ENCODE measurements at regions not wholly inside any gene's neighbourhood (a gene's known extent, or its start where the extent isn't known, plus 50 kb on each side); places are given as distances from the start of the nearest gene placed in this dataset.
"Not testable (repeated sequence)": the region's sequence is repeated elsewhere in the genome, so short reads cannot be mapped to it uniquely, and the experiment has no call there.

DNA sequence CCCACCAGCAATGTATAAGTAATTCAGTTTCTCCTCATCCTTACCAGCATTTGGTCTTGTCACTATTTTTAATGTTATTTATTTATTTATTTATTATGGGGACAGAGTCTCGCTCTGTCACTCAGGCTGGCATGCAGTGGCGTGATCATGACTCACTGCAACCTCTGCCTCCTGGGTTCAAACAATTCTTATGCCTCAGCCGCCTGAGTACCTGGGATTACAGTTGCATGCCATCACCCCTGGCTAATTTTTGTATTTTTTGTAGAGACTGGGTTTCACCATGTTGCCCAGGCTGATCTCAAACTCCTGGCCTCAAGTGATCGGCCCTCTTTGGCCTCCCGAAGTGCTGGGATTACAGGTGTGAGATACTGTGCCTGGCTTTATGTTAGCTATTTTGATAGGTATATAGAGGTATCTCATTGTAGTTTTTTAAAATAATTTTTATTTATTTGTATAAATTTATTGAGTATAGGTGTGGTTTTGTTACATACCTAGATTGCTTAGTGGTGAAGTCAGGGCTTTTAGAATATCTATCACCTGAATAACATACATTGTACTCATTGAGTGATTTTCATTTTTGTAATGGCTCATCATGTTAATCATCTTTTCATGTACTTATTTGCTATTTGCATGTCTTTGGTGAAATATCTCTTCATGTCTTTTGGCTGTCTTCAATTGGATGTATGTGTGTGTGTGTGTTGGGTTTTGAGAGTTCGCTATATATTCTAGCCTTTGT is 53.3 kb downstream of the TANC2 start:
- FAIRE-seq, result no peak

GRCh38 chr17:63022567-63022966 is 56.5 kb downstream of the TANC2 start:
- FAIRE-seq, result no peak

- FAIRE-seq, result no peak
These were observed 57.0 kb downstream of the TANC2 start for GRCh38 chr17:63023049-63023448.

DNA sequence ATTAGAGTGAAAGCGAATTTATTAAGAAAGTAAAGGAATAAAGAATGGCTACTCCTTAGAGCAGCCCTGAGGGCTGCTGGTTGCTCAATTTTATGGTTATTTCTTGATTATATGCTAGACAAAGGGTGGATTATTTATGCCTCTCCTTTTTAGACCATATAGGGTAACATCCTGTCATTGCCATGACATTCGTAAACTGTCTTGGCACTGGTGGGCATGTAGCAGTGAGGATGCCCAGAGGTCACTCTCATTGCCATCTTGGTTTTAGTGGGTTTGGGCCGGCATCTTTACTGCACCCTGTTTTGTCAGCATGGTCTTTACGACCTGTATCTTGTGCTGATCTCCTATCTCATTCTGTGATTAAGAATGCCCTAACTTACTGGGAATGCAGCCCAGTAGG is 58.2 kb downstream of the TANC2 start:
- no peak for FAIRE-seq

- no peak for FAIRE-seq
These were observed 58.7 kb downstream of the TANC2 start for GRCh38 chr17:63024716-63025115.

DNA sequence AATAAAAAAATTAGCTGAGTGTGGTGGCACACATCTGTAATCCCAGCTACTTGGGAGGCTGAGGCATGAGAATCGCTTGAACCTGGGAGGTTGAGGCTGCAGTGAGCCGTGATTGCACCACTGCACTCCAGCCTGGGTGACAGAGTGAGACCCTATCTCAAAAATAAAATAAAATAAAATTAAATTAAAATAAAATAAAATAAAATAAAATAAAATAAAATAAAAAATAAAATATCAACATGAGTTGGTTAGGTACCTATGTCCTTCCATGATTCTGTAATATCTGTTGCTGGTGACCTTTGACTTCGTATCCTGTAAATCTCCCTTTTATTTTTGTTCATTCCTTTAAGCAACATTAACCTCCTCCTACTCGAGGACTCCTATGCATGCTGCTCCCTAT is 59.6 kb downstream of the TANC2 start:
- FAIRE-seq, result not testable (repeated sequence)

- FAIRE-seq, result no peak
These were observed 63.5 kb downstream of the TANC2 start for GRCh38 chr17:63029541-63029940.

- no peak for FAIRE-seq
These were observed 66.1 kb downstream of the TANC2 start for GRCh38 chr17:63032142-63032541.

DNA sequence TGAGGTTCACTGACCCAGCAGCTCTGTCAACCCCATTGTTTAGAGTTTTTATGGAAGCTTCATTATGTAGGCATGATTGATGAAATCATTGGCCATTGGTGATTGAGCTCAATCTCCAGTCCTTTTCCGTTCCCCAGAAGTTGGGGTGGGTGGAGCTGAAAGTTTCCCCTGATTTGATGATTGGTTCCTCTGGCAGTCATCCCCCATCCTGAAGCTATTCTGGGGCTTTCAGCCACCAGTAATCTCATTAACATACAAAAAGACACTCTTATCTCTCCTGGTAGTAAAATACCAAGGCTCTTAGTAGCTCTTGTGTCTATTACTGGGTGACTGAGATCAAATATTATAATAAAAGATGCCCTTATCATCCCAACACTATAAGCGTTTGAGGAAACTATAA is 67.1 kb downstream of the TANC2 start:
- FAIRE-seq, result no peak

DNA sequence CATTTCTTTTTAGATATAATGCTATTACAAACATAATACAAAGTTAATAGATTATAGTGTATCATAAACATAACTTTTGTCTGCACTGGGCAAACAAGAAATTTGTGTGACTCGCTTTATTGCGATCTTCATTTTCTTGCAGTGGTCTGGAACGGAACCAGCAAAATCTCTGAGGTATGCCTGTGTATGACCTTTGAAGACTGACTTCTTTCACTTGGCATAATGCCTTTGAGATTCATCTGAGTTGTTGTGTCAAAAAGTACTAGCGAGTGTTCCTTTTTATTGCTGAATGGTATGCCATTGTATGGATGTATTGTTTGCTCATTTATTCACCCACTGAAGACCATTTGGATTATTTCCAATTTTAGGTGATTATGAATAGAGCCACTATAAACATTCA is 69.2 kb downstream of the TANC2 start:
- no peak for FAIRE-seq

- FAIRE-seq, result no peak
These were observed 69.7 kb downstream of the TANC2 start for GRCh38 chr17:63035695-63036094.

DNA sequence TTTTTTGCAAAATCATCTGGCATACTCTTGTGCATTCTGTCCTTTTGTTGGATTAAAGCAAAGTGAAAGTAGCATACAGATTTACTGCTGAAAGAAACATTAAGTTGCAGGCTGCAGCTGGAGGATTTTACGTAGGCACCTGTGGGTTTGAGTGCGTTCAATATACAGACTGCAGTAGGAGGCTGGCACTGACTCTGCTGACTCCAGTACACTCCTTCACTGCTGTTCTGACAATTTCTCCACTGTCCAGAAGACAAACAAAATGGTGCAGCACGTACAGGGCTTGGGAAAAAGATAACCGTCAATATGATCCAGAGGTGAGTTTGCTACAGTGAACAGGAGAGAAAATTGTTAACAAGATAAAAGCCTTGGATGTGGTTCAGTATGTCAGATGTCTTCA is 73.3 kb downstream of the TANC2 start:
- no peak for FAIRE-seq

GRCh38 chr17:63039899-63040602 is 74.0 kb downstream of the TANC2 start:
- no peak for FAIRE-seq

GRCh38 chr17:63040816-63041215 is 74.8 kb downstream of the TANC2 start:
- no peak for FAIRE-seq

DNA sequence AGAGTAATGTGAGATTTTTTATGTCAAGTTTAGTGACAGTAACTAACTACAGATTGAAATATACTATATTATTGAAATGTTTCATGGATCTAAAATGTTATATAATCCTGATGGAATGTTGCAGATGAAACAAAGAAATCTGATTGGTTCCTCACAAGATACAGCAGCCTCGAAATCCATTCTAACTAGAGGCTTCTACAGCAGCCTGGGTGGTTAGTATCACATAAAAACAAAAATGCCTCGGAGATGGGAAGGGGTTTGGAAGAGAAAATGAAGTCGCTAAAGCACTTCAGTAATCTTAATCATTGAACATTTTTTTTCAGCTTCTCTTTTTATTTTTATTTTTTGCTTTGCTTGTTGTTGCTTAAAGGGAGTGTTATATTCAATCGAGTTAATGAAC is 75.2 kb downstream of the TANC2 start:
- FAIRE-seq, result peak; percentile 73

- no peak for FAIRE-seq
These were observed 75.7 kb downstream of the TANC2 start for GRCh38 chr17:63041722-63042121.

DNA sequence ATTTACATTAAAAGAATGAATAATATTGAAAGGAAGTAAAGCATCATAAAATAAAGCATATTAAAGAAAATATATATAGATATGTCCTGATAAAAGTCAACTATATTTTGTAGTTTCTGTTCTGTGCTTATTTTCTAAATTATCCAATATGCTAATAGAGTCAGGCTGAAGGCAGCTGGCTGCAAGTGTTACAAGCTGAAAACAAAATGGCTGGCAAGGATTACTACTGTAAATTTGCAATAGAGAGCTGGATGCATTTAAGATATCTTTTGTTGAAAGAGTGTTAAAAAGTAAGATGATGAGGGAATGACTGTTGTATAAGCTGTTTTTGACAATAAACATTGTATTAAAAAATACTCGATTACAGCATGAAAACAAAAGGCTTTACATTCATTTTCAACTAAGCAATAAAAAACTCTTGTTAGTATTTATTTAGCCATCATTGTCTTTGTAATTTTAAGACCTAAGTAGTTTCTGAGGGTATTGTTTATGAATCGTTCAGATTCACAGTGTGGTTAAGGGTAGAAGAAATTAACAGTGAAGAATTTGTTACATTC is 76.3 kb downstream of the TANC2 start:
- no peak for FAIRE-seq

DNA sequence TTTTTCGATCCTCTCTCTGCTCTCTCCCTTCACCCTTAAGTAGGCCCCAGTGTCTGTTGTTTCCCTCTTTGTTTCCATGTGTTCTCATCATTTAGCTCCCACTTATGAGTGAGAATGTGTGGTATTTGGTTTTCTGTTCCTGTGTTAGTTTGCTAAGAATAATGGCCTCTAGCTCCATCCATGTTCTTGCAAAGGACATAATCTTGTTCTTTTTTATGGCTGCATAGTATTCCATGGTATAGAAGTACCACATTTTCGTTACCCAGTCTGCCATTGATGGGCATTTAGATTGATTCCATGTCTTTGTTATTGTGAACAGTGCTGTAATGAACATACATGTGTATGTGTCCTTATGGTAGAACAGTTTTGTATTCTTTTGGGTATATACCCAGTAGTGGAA is 91.5 kb downstream of the TANC2 start:
- FAIRE-seq, result not testable (repeated sequence)

DNA sequence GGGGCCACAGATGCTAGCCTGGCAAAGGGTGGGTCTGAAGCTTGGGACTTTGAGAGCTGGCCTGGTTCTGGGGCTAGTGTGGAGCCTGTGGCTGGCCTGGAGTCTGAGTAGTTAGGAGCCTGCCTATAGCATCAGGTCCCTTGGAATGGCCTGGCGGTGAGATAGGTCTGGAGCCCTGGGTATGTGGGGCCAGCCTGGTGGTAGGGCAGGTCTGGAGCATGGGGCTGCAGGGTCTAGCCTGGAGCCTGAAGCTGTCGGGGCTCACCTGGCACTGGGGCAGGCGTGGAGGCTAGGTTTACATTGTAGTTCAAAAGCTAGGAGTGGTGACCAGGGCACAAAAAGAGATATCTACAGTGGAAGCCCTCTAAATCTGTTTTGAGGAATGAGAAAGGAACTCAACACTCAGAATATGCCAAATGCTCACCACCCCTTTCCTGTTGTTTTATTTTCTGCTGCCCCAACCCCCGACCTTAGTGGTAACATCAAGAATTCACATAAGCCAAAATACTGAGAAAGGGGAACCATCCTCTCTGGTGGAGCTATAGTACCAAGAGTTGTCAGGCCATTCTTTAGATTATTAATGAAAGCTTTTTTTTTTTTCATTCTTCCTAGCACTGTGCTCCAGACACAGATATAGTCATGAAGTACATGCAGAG is 100.3 kb downstream of the TANC2 start:
- FAIRE-seq, result no peak

DNA sequence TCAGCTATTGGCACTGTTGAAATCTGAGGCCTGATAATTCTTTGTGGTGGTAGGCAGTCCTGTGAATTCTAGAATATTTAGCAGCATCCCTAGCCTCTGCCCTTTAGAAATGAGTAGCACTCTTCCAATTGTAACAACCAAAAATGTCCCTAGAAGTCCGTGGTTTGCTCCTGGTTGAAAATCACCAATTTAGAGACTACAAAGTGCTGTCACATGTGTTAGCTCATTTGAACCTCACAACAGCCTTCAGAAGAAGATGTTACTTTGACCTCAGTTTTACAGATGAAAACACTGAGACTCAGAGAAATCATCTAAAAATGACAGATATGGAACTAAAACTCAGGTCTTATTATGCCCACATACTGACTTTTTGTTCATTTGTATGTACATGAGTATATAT is 103.2 kb downstream of the TANC2 start:
- FAIRE-seq, result no peak

DNA sequence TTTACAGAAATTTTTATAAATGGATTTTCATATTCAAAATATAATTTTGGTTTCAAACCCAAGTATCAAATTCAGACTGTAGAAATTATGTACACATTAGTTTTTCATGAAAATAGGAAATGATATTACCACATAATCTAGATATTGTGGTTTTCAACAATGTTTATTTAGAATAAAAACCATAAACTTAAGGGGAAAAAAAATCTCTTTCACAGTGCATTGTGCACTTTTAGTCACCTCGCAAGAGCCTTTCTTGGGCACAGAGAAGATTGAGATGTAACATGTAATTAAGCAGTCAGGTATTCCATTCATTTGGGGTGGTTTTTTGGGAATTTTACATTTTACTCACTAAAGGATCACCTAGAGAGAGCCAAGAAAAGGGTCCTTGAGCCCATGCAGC is 104.0 kb downstream of the TANC2 start:
- no peak for FAIRE-seq

DNA sequence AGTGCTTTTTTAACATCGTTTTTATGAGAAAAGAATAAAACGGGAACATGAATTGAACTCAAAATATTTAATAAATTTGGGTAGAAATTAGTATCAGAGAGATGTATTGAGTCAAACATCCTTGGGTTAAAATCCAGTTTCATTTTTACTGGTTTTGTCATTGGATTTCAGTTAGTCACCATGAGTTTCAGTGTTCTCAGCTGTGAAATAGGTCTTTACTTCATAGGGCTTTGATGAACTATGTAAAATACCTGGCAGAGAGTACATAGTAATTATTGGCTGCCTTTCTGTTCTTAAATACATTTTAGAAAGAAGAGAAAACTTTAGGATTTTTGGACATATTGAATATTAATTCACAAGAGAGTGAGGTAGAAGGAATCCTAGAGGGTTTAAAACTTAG is 105.8 kb downstream of the TANC2 start:
- FAIRE-seq, result no peak

GRCh38 chr17:63075969-63076368 is 109.9 kb downstream of the TANC2 start:
- no peak for FAIRE-seq

DNA sequence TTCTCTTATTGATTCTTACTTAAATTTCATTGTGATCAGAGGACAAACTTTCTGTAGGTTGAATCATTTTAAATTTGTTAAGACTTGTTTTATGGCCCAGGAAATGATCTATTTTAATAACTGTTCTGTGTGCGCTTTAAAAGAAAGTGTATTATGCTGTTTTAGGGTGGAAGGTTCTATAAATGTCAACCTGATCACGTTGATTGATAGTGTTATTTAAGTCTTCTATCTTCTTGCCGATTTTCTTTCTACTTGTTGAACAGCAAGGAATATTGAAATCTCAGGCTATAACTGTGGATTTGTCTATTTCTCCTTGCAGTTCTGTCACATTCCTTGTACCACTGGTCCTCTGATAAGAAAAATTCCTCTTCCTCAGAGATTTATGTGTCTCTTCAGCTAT is 112.7 kb downstream of the TANC2 start:
- FAIRE-seq, result no peak

Data from islet of Langerhans (tissue), 1 donor.